ENCODE measurements at regions not wholly inside any gene's neighbourhood (a gene's known extent, or its start where the extent isn't known, plus 50 kb on each side); places are given as distances from the start of the nearest gene placed in this dataset.

DNA sequence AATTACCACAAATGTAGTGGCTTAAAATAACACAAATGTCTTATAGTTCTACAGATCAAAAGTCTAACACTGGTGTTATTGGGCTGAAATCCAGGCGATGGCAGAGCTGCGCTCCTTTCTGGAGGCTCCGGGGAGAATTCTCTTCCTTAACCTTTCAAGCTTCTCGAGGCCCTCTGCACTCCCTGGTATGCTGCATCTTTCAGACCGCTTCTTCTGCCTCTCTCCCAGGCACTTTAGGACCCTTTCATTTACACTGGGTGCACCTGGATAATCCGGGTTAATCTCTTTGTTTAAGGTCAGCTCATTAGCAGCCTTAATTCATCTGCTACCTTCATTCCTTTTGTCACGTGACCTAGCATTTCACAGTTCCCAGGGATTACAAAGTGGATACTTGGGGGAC lies 211.3 kb upstream of the RFC3 start:
- no peaks in the 10 kb centered on the region for H3F3A ChIP-seq (ENCODE audit: insufficient read depth, low read length, poor library complexity, severe bottlenecking)

DNA sequence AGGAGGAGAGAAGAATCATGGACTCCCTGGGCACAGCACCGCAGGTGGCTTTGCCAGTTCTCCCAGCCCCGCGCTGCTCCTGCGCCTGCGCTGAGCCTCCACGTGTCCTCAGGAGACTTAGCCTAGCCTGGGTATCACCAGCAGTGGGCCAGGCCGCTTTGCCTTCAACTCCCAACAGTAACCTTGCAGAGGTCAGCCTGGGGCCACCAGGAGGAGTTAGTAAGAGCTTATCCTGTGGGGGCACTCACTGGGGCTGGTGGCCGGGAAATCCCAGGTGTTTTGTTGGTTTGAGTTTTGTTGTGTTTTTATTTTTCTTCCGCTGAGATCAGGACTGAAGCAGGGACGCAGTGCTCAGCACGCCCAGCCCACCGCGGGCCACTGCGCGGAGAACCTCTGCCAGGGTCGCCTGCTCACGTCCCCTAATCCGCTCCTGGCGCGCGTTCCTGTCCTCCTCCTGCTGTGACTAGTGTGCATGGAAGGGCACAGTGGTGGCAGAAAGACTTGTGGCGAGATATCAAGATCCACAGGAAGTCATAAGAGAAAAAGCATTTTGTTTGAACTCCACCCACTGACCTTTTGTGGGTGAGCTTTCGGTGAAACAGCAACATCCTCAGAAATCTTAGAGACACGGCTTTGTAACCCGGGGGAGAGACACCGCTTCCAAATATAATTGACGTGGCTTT lies 207.4 kb upstream of the RFC3 start:
- Histone ChIP-seq H3K36me3 (ENCODE audit: insufficient read depth, low read length) (no peaks in the 10 kb centered on the region), H3K9ac (ENCODE audit: low read length) (no peak overlapping the region), H3K9me2 (ENCODE audit: insufficient read depth, low read length) (no peaks in the 10 kb centered on the region), H2AFZ (ENCODE audit: low read depth, low read length) (no peak overlapping the region), H3K27me3 (ENCODE audit: insufficient read depth, low read depth, low read length) (no peaks in the 10 kb centered on the region), H3K4me2 (ENCODE audit: low read length) (no peak overlapping the region), H3K79me2 (replicated peaks; ENCODE audit: insufficient read depth, low read length) (no peaks in the 10 kb centered on the region), H3K9me3 (ENCODE audit: low read length) (no peaks in the 10 kb centered on the region), H4K20me1 (ENCODE audit: insufficient read depth) (no peaks in the 10 kb centered on the region), H3F3A (ENCODE audit: insufficient read depth, low read length, poor library complexity, severe bottlenecking) (no peaks in the 10 kb centered on the region), H3K4me3 (ENCODE audit: low read length) (no peak overlapping the region), H3K27ac (ENCODE audit: low read length) (no peak overlapping the region)
- TF ChIP-seq EP300 (conservative IDR thresholded peaks at IDR 0.05; ENCODE audit: poor library complexity, severe bottlenecking) (no peak), TAF1 (IDR thresholded peaks at IDR 0.05; ENCODE audit: low read depth) (no peak), SMC3 (conservative IDR thresholded peaks at IDR 0.05; ENCODE audit: poor library complexity) (no peak), POLR2AphosphoS5 (IDR thresholded peaks at IDR 0.05) (no peak), MXI1 (conservative IDR thresholded peaks at IDR 0.05; ENCODE audit: poor library complexity, severe bottlenecking) (no peak), RAD21 (conservative IDR thresholded peaks at IDR 0.05) (no peak), EZH2 (IDR thresholded peaks at IDR 0.05; ENCODE audit: borderline replicate concordance, insufficient read depth, low read length, poor library complexity, severe bottlenecking) (no peak)
- TF ChIP-seq, protein P1, sequence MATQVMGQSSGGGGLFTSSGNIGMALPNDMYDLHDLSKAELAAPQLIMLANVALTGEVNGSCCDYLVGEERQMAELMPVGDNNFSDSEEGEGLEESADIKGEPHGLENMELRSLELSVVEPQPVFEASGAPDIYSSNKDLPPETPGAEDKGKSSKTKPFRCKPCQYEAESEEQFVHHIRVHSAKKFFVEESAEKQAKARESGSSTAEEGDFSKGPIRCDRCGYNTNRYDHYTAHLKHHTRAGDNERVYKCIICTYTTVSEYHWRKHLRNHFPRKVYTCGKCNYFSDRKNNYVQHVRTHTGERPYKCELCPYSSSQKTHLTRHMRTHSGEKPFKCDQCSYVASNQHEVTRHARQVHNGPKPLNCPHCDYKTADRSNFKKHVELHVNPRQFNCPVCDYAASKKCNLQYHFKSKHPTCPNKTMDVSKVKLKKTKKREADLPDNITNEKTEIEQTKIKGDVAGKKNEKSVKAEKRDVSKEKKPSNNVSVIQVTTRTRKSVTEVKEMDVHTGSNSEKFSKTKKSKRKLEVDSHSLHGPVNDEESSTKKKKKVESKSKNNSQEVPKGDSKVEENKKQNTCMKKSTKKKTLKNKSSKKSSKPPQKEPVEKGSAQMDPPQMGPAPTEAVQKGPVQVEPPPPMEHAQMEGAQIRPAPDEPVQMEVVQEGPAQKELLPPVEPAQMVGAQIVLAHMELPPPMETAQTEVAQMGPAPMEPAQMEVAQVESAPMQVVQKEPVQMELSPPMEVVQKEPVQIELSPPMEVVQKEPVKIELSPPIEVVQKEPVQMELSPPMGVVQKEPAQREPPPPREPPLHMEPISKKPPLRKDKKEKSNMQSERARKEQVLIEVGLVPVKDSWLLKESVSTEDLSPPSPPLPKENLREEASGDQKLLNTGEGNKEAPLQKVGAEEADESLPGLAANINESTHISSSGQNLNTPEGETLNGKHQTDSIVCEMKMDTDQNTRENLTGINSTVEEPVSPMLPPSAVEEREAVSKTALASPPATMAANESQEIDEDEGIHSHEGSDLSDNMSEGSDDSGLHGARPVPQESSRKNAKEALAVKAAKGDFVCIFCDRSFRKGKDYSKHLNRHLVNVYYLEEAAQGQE (IDR thresholded peaks at IDR 0.05; ENCODE audit: borderline replicate concordance): no peak
- TF ChIP-seq, protein P2, sequence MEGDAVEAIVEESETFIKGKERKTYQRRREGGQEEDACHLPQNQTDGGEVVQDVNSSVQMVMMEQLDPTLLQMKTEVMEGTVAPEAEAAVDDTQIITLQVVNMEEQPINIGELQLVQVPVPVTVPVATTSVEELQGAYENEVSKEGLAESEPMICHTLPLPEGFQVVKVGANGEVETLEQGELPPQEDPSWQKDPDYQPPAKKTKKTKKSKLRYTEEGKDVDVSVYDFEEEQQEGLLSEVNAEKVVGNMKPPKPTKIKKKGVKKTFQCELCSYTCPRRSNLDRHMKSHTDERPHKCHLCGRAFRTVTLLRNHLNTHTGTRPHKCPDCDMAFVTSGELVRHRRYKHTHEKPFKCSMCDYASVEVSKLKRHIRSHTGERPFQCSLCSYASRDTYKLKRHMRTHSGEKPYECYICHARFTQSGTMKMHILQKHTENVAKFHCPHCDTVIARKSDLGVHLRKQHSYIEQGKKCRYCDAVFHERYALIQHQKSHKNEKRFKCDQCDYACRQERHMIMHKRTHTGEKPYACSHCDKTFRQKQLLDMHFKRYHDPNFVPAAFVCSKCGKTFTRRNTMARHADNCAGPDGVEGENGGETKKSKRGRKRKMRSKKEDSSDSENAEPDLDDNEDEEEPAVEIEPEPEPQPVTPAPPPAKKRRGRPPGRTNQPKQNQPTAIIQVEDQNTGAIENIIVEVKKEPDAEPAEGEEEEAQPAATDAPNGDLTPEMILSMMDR (IDR thresholded peaks at IDR 0.05; ENCODE audit: poor library complexity, severe bottlenecking): no peak

More for the DNA sequence above, 211.3 kb upstream of the RFC3 start:
- no peaks in the 10 kb centered on the region for H3K36me3 ChIP-seq (ENCODE audit: insufficient read depth, low read length)
- no peak overlapping the region for H3K27ac ChIP-seq (ENCODE audit: low read length)
- H3K79me2 ChIP-seq (replicated peaks; ENCODE audit: insufficient read depth, low read length): no peaks in the 10 kb centered on the region
- TF ChIP-seq EP300 (conservative IDR thresholded peaks at IDR 0.05; ENCODE audit: poor library complexity, severe bottlenecking) (no peak), SMC3 (conservative IDR thresholded peaks at IDR 0.05; ENCODE audit: poor library complexity) (no peak), RAD21 (conservative IDR thresholded peaks at IDR 0.05) (no peak), POLR2AphosphoS5 (IDR thresholded peaks at IDR 0.05) (no peak), MXI1 (conservative IDR thresholded peaks at IDR 0.05; ENCODE audit: poor library complexity, severe bottlenecking) (no peak), EZH2 (IDR thresholded peaks at IDR 0.05; ENCODE audit: borderline replicate concordance, insufficient read depth, low read length, poor library complexity, severe bottlenecking) (no peak), TAF1 (IDR thresholded peaks at IDR 0.05; ENCODE audit: low read depth) (no peak)
- TF ChIP-seq, protein P1 (IDR thresholded peaks at IDR 0.05; ENCODE audit: borderline replicate concordance): no peak
- TF ChIP-seq, protein P2 (IDR thresholded peaks at IDR 0.05; ENCODE audit: poor library complexity, severe bottlenecking): no peak
- H2AFZ ChIP-seq (ENCODE audit: low read depth, low read length): no peak overlapping the region
- H3K9me3 ChIP-seq (ENCODE audit: low read length): no peaks in the 10 kb centered on the region
- H4K20me1 ChIP-seq (ENCODE audit: insufficient read depth): no peaks in the 10 kb centered on the region
- H3K4me3 ChIP-seq (ENCODE audit: low read length): no peak overlapping the region
- H3K4me2 ChIP-seq (ENCODE audit: low read length): no peak overlapping the region
- no peak overlapping the region for H3K9ac ChIP-seq (ENCODE audit: low read length)
- H3K27me3 ChIP-seq (ENCODE audit: insufficient read depth, low read depth, low read length): no peaks in the 10 kb centered on the region
- H3K9me2 ChIP-seq (ENCODE audit: insufficient read depth, low read length): no peaks in the 10 kb centered on the region
